Inflammatory macrophage treated with lipopolysaccharide for 1 hour (primary cell): ENCODE measurements at regions not wholly inside any gene's neighbourhood (a gene's known extent, or its start where the extent isn't known, plus 50 kb on each side); places are given as distances from the start of the nearest gene placed in this dataset.
"Not testable (repeated sequence)": the region's sequence is repeated elsewhere in the genome, so short reads cannot be mapped to it uniquely, and the experiment has no call there.

Experiments used
- DNase-seq, 2 donors: peaks; one replicate each; pipeline ENCODE4 v3.0.0-alpha.2; 2020 to 2022

GRCh38 chr7:138169441-138169851 is 93.2 kb downstream of the AKR1D1 start:
- no peak for DNase-seq

- no peak for DNase-seq
Observed at GRCh38 chr7:138170298-138170697, 94.0 kb downstream of the AKR1D1 start.

- DNase-seq: no peak
Observed at GRCh38 chr7:138170959-138171703, 94.9 kb downstream of the AKR1D1 start.

GRCh38 chr7:138173548-138173947 is 97.3 kb downstream of the AKR1D1 start:
- DNase-seq: no peak

GRCh38 chr7:138176060-138176459 is 99.8 kb downstream of the AKR1D1 start:
- DNase-seq: no peak

GRCh38 chr7:138184191-138184590 is 107.9 kb downstream of the AKR1D1 start:
- DNase-seq: no peak

- no peak for DNase-seq
Observed at GRCh38 chr7:138185132-138185908, 109.1 kb downstream of the AKR1D1 start.

- DNase-seq: peak; percentile 43 to 53
Observed at GRCh38 chr7:138186951-138187351, 110.7 kb downstream of the AKR1D1 start.

- DNase-seq: no peak
Observed at GRCh38 chr7:138188290-138188858, 112.1 kb downstream of the AKR1D1 start.

GRCh38 chr7:138194567-138194966 is 118.3 kb downstream of the AKR1D1 start:
- DNase-seq: no peak

GRCh38 chr7:138195151-138195571 is 118.9 kb downstream of the AKR1D1 start:
- DNase-seq: peak; percentile 28 to 41

GRCh38 chr7:138196503-138196946 is 120.3 kb downstream of the AKR1D1 start:
- peak; percentile 60 to 83 for DNase-seq

GRCh38 chr7:138196971-138197896 is 121.0 kb downstream of the AKR1D1 start:
- peak in 1 of 2 donors; percentile 14 for DNase-seq

- DNase-seq: no peak
Observed at GRCh38 chr7:138204285-138204981, 128.2 kb downstream of the AKR1D1 start.

- DNase-seq: no peak
Observed at GRCh38 chr7:138204982-138205298, 128.7 kb downstream of the AKR1D1 start.

GRCh38 chr7:138205614-138206150 is 129.4 kb downstream of the AKR1D1 start:
- no peak for DNase-seq

GRCh38 chr7:138207555-138207971 is 131.3 kb downstream of the AKR1D1 start:
- DNase-seq: no peak

- DNase-seq: peak; percentile 59 to 67
Observed at GRCh38 chr7:138208142-138208570, 131.9 kb downstream of the AKR1D1 start.

GRCh38 chr7:138208864-138209263 is 132.6 kb downstream of the AKR1D1 start:
- DNase-seq: no peak

- no peak for DNase-seq
Observed at GRCh38 chr7:138212314-138212713, 136.1 kb downstream of the AKR1D1 start.

GRCh38 chr7:138214926-138215325 is 138.7 kb downstream of the AKR1D1 start:
- DNase-seq: no peak

GRCh38 chr7:138220321-138220720 is 144.1 kb downstream of the AKR1D1 start:
- not testable (repeated sequence) for DNase-seq
